Prostate gland (tissue), 2 donors: ENCODE measurements at regions not wholly inside any gene's neighbourhood (a gene's known extent, or its start where the extent isn't known, plus 50 kb on each side); places are given as distances from the start of the nearest gene placed in this dataset.

Source experiments
- POLR2A ChIP-seq: fragments of 450-650 bp; IDR thresholded peaks from one replicate; pipeline ENCODE4 v1.6.1; 2016; ENCODE audit warnings: antibody characterized with exemption, mild to moderate bottlenecking
- POLR2AphosphoS5 ChIP-seq: sonication (generic); formaldehyde crosslinking; IDR thresholded peaks from one replicate; pipeline ENCODE4 v1.6.1; 2017; ENCODE audit warnings: antibody characterized with exemption
- TF ChIP-seq, protein P1 (sequence below), 4 experiments: fragments of 200-600 bp in 2 of 4; fragments of 450-650 bp in 2 of 4; sonication (generic) in 2 of 4; IDR thresholded peaks; 1 replicate in 3 of 4; 2 replicates in 1 of 4; pipeline ENCODE4 v1.5.1; 2016 to 2019; ENCODE audit warnings: antibody characterized with exemption in 4 of 4, mild to moderate bottlenecking in 2 of 4, moderate library complexity in 2 of 4

DNA sequence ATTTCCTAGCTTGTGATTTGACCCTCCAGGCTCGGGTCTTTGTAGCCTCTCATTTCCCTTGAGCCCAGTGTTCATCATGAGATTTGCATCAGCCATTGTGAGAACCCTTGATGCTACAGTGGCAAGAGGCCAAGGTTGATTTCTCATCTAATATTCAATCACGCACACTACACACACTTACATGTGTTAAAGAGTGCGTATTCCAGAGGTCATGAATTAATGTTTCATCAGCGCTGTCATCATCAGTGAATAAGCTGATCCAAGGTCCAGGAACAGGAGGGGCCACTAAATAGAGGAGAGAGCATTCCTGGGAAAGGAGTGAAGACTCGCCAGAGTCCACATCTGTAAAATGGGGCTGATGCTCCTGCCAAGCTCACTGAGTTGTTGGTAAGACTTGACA lies 276.1 kb upstream of the SIX2 start:
- TF ChIP-seq, protein P1, sequence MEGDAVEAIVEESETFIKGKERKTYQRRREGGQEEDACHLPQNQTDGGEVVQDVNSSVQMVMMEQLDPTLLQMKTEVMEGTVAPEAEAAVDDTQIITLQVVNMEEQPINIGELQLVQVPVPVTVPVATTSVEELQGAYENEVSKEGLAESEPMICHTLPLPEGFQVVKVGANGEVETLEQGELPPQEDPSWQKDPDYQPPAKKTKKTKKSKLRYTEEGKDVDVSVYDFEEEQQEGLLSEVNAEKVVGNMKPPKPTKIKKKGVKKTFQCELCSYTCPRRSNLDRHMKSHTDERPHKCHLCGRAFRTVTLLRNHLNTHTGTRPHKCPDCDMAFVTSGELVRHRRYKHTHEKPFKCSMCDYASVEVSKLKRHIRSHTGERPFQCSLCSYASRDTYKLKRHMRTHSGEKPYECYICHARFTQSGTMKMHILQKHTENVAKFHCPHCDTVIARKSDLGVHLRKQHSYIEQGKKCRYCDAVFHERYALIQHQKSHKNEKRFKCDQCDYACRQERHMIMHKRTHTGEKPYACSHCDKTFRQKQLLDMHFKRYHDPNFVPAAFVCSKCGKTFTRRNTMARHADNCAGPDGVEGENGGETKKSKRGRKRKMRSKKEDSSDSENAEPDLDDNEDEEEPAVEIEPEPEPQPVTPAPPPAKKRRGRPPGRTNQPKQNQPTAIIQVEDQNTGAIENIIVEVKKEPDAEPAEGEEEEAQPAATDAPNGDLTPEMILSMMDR (IDR thresholded peaks at IDR 0.05) = no peak
- TF ChIP-seq POLR2A (no peak), POLR2AphosphoS5 (no peak)
